HepG2 (cell line): ENCODE measurements at regions not wholly inside any gene's neighbourhood (a gene's known extent, or its start where the extent isn't known, plus 50 kb on each side); places are given as distances from the start of the nearest gene placed in this dataset.

Experiments used
- ATAC-seq: fragments of 200-7000 bp; cut with Tn5 transposase; 3 replicates; pipeline ENCODE4 v1.9.1; 2020; ENCODE audit warnings: mild to moderate bottlenecking, moderate library complexity
- BruUV-seq: library from RNA; stranded (reverse); fragments of 400-500 nt; replicated peaks from 2 replicates; lab custom pipeline; 2021; lab: Mats Ljungman, UMichigan
- CTCF ChIA-PET: fragments of 300-600 bp; formaldehyde crosslinking; extraction: SDS; loops from one replicate; lab custom pipeline; 2021; ENCODE audit warnings: low total read pairs, inconsistent platforms, low intra/inter-chr PET ratio; lab: Yijun Ruan, JAX
- POLR2A ChIA-PET: fragments of 350-600 bp; sonication (Branson Sonifier 250); formaldehyde crosslinking; loops from one replicate; lab custom pipeline; 2020; ENCODE audit warnings: antibody characterized with exemption, inconsistent platforms; lab: Yijun Ruan, JAX
- DNase-seq: peaks from one replicate; pipeline ENCODE4 v3.0.0-alpha.2; 2015; ENCODE audit warnings: low spot score
- FAIRE-seq: peaks from 3 replicates; lab custom pipeline; 2011; peaks lifted over from hg19 to GRCh38; lab: Jason Lieb, UNC
- H2AFZ ChIP-seq: one replicate; pipeline ENCODE4 v1.6.1; 2011; ENCODE audit warnings: low read length, inconsistent platforms
- H3K27ac ChIP-seq: fragments of 300-600 bp; 3 replicates; pipeline ENCODE4 v1.8.0; 2011; ENCODE audit warnings: mixed run types, mild to moderate bottlenecking, mixed read lengths, low read length, inconsistent platforms; ENCODE audit not compliant: insufficient read depth; ENCODE audit errors: extremely low read length
- H3K27me3 ChIP-seq, 2 experiments: fragments of 200-600 bp in 1 of 2; 2 replicates in 1 of 2; 3 replicates in 1 of 2; pipeline versions ENCODE4 v1.6.0 to v1.8.0; 2011; ENCODE audit warnings: low read length in 2 of 2, mild to moderate bottlenecking in 2 of 2, moderate library complexity in 2 of 2, inconsistent platforms in 1 of 2; ENCODE audit not compliant: insufficient read depth in 2 of 2, control insufficient read depth in 1 of 2
- H3K36me3 ChIP-seq, 2 experiments: fragments of 200-600 bp in 1 of 2; replicated peaks in 1 of 2; 2 replicates in 1 of 2; 3 replicates in 1 of 2; pipeline versions ENCODE4 v1.5.1 to v1.8.0; 2011; ENCODE audit warnings: low read length in 2 of 2, inconsistent platforms in 1 of 2; ENCODE audit not compliant: insufficient read depth in 2 of 2, control insufficient read depth in 1 of 2
- H3K4me1 ChIP-seq: 2 replicates; pipeline ENCODE4 v1.5.1; 2012; ENCODE audit warnings: low read length, inconsistent platforms; ENCODE audit not compliant: insufficient read depth
- H3K4me2 ChIP-seq: 2 replicates; pipeline ENCODE4 v1.6.0; 2011; ENCODE audit warnings: low read depth, low read length, inconsistent platforms
- H3K4me3 ChIP-seq, 3 experiments: fragments of 200-600 bp in 1 of 3; sonication (generic), shearing (Covaris generic) in 1 of 3; replicated peaks in 1 of 3; 2 replicates each; pipeline ENCODE4 v1.5.1; 2011 to 2016; ENCODE audit warnings: low read length in 3 of 3, inconsistent platforms in 2 of 3, low read depth in 2 of 3, mild to moderate bottlenecking in 2 of 3, control low read depth in 1 of 3, mixed read lengths in 1 of 3; ENCODE audit not compliant: insufficient read depth in 1 of 3
- H3K79me2 ChIP-seq: one replicate; pipeline ENCODE4 v1.6.1; 2011; ENCODE audit warnings: low read length, inconsistent platforms; ENCODE audit not compliant: insufficient read depth
- H3K9ac ChIP-seq: 2 replicates; pipeline ENCODE4 v1.6.0; 2011; ENCODE audit warnings: mild to moderate bottlenecking, low read depth, low read length, inconsistent platforms; ENCODE audit not compliant: insufficient read depth
- H3K9me3 ChIP-seq: 2 replicates; pipeline ENCODE4 v1.5.1; 2012; ENCODE audit warnings: mild to moderate bottlenecking, low read length
- H4K20me1 ChIP-seq: 2 replicates; pipeline ENCODE4 v1.6.0; 2011; ENCODE audit warnings: inconsistent platforms, mild to moderate bottlenecking, low read length, moderate library complexity; ENCODE audit not compliant: insufficient read depth
- MAFF ChIP-seq: IDR thresholded peaks from 2 replicates; pipeline ENCODE4 v1.6.1; 2011; ENCODE audit warnings: low read depth, low read length, improper control_type of control experiment
- MAFK ChIP-seq, 2 experiments: IDR thresholded peaks in 1 of 2; conservative IDR thresholded peaks in 1 of 2; 2 replicates each; pipeline ENCODE4 v1.6.1; 2011; ENCODE audit warnings: improper control_type of control experiment in 2 of 2, low read length in 2 of 2
- MTF1 ChIP-seq: sonication (generic); formaldehyde crosslinking; IDR thresholded peaks from 2 replicates; pipeline ENCODE4 v1.5.0; 2020; ENCODE audit warnings: missing genetic modification reagents
- SMARCE1 ChIP-seq: fragments of 450-650 bp; IDR thresholded peaks from 2 replicates; pipeline ENCODE4 v1.6.1; 2017; ENCODE audit warnings: borderline replicate concordance
- WGBS: methylation state at CpG from one replicate; pipeline ENCODE4 v1.1.6; 2017; ENCODE audit warnings: low lambda C conversion rate; 5-methylcytosine and 5-hydroxymethylcytosine counted together
- in situ Hi-C: cut with HindIII; loops from 2 replicates; pipeline ENCODE4 v1.10.0; 2017; ENCODE audit warnings: low pct_unique_long_range_greater_than_20kb; ENCODE audit not compliant: extremely low pct_ligation_motif_present
- intact Hi-C: fragments of 100-400 bp; cut with micrococcal nuclease; formaldehyde crosslinking; loops from one replicate; pipeline ENCODE4 v1.10.0; 2022; ENCODE audit not compliant: unreplicated experiment
- TF ChIP-seq, protein P1 (sequence below): sonication (generic); formaldehyde crosslinking; IDR thresholded peaks from 2 replicates; pipeline ENCODE4 v1.5.0; 2020; ENCODE audit warnings: mild to moderate bottlenecking, missing genetic modification reagents
- TF ChIP-seq, protein P2 (sequence below): IDR thresholded peaks from 2 replicates; pipeline ENCODE4 v1.6.1; 2016; ENCODE audit warnings: low read depth, missing genetic modification reagents, missing compliant biosample characterization

DNA sequence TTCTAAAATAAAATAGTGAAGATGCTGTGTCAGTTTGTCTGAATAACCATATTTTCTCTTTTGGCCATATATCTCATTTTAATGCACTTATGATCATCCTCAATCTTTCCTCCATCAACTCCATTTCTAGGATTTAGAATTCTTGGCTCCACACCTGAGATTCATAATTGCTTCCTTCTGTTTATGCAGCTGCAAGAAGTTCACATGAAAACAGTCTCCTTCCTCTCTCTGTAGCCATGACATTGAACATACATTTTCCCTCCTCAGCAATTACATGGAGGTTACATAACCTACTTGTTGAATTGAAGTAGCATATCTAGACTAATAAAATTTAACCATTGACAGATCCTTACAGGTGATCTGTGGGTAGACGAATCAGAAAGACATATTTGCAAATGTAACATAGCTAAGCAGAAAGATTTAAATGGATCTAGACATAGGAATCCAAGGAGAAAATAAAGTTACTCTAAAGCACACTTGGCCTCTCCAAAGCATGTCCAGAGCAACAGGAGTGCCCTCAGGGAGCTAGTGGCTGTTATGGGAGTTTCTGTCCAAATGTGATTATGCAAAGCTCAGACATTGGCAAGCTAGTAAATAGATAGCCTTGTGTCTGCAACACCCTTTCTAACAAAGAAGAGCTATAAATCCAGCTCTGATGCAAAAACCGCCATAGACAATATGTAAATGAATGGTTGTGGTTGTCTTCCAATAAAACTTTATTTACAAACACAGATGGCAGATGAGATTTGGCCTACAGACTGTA is 119.9 kb upstream of the MPPED2 start:
- ATAC-seq (no peak), DNase-seq (no peak), FAIRE-seq (no peak)
- intact Hi-C loops (no loop called here), in situ Hi-C loops (no loop called here)
- no peaks in the 10 kb centered on the region for H3K9me3 ChIP-seq
- H3K9ac ChIP-seq: no peak overlapping the region
- no peak overlapping the region for H3K4me3 ChIP-seq
- no peaks in the 10 kb centered on the region for H3K79me2 ChIP-seq
- no peaks in the 10 kb centered on the region for H3K4me1 ChIP-seq
- H3K27ac ChIP-seq: no peak overlapping the region
- H3K36me3 ChIP-seq: no peaks in the 10 kb centered on the region
- TF ChIP-seq, protein P1, sequence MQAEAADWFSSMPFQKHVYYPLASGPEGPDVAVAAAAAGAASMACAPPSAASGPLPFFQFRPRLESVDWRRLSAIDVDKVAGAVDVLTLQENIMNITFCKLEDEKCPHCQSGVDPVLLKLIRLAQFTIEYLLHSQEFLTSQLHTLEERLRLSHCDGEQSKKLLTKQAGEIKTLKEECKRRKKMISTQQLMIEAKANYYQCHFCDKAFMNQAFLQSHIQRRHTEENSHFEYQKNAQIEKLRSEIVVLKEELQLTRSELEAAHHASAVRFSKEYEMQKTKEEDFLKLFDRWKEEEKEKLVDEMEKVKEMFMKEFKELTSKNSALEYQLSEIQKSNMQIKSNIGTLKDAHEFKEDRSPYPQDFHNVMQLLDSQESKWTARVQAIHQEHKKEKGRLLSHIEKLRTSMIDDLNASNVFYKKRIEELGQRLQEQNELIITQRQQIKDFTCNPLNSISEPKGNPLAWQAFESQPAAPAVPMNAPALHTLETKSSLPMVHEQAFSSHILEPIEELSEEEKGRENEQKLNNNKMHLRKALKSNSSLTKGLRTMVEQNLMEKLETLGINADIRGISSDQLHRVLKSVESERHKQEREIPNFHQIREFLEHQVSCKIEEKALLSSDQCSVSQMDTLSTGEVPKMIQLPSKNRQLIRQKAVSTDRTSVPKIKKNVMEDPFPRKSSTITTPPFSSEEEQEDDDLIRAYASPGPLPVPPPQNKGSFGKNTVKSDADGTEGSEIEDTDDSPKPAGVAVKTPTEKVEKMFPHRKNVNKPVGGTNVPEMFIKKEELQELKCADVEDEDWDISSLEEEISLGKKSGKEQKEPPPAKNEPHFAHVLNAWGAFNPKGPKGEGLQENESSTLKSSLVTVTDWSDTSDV (CRISPR knock-in tag): no peak
- 0% methylated on average over 2 of the region's 2 CpGs for WGBS
- H4K20me1 ChIP-seq: no peaks in the 10 kb centered on the region
- ChIA-PET CTCF (no interaction called here), POLR2A (no interaction called here)
- no TSS peak for BruUV-seq
- H2AFZ ChIP-seq: no peak overlapping the region
- no peaks in the 10 kb centered on the region for H3K27me3 ChIP-seq
- H3K4me2 ChIP-seq: no peak overlapping the region

DNA sequence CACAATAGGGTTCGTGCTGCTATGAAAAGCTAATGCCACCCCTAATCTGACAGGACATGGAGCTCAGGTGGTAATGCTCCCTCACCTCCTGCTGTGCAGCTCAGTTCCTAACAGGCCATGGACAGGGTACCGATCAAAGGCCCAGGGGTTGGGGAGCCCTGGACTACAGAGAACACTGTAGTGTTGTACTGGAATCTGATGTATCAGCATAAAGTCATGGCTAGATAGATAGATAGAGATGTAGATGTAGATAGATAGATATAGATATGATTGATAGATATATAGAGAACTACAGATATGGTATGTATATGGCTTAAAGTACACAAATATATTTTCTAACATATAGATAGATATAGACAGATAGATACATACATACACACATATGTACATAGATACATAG is 112.3 kb upstream of the MPPED2 start:
- in situ Hi-C loops (no loop called here), intact Hi-C loops (no loop called here)
- no peaks in the 10 kb centered on the region for H3K79me2 ChIP-seq
- ATAC-seq (no peak), FAIRE-seq (no peak), DNase-seq (no peak)
- no peak overlapping the region for H3K9ac ChIP-seq
- no peaks in the 10 kb centered on the region for H3K4me1 ChIP-seq
- no peaks in the 10 kb centered on the region for H3K27me3 ChIP-seq
- ChIA-PET CTCF (no interaction called here), POLR2A (no interaction called here)
- 0% methylated on average over 2 of the region's 2 CpGs for WGBS
- no peak overlapping the region for H3K4me2 ChIP-seq
- H4K20me1 ChIP-seq: no peaks in the 10 kb centered on the region
- no peak overlapping the region for H3K4me3 ChIP-seq
- BruUV-seq: no TSS peak
- H3K27ac ChIP-seq: no peak overlapping the region
- no peaks in the 10 kb centered on the region for H3K36me3 ChIP-seq
- H3K9me3 ChIP-seq: no peaks in the 10 kb centered on the region
- peak; percentile 70 for TF ChIP-seq MAFF
- TF ChIP-seq MTF1 (CRISPR knock-in tag): no peak
- peak; percentile 60 to 83 for TF ChIP-seq MAFK (conservative IDR thresholded peaks at IDR 0.05 in 1 of 2, IDR thresholded peaks at IDR 0.05 in 1 of 2; ENCODE audit: low read length in 2 of 2)
- TF ChIP-seq, protein P2, sequence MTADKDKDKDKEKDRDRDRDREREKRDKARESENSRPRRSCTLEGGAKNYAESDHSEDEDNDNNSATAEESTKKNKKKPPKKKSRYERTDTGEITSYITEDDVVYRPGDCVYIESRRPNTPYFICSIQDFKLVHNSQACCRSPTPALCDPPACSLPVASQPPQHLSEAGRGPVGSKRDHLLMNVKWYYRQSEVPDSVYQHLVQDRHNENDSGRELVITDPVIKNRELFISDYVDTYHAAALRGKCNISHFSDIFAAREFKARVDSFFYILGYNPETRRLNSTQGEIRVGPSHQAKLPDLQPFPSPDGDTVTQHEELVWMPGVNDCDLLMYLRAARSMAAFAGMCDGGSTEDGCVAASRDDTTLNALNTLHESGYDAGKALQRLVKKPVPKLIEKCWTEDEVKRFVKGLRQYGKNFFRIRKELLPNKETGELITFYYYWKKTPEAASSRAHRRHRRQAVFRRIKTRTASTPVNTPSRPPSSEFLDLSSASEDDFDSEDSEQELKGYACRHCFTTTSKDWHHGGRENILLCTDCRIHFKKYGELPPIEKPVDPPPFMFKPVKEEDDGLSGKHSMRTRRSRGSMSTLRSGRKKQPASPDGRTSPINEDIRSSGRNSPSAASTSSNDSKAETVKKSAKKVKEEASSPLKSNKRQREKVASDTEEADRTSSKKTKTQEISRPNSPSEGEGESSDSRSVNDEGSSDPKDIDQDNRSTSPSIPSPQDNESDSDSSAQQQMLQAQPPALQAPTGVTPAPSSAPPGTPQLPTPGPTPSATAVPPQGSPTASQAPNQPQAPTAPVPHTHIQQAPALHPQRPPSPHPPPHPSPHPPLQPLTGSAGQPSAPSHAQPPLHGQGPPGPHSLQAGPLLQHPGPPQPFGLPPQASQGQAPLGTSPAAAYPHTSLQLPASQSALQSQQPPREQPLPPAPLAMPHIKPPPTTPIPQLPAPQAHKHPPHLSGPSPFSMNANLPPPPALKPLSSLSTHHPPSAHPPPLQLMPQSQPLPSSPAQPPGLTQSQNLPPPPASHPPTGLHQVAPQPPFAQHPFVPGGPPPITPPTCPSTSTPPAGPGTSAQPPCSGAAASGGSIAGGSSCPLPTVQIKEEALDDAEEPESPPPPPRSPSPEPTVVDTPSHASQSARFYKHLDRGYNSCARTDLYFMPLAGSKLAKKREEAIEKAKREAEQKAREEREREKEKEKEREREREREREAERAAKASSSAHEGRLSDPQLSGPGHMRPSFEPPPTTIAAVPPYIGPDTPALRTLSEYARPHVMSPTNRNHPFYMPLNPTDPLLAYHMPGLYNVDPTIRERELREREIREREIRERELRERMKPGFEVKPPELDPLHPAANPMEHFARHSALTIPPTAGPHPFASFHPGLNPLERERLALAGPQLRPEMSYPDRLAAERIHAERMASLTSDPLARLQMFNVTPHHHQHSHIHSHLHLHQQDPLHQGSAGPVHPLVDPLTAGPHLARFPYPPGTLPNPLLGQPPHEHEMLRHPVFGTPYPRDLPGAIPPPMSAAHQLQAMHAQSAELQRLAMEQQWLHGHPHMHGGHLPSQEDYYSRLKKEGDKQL (CRISPR knock-in tag): no peak
- TF ChIP-seq SMARCE1: no peak
- H2AFZ ChIP-seq: no peak overlapping the region
